Right ventricle myocardium inferior (tissue), 1 donor: ENCODE measurements at regions not wholly inside any gene's neighbourhood (a gene's known extent, or its start where the extent isn't known, plus 50 kb on each side); places are given as distances from the start of the nearest gene placed in this dataset.
"Not testable (repeated sequence)": the region's sequence is repeated elsewhere in the genome, so short reads cannot be mapped to it uniquely, and the experiment has no call there.

ENCODE experiments used
- ATAC-seq: fragments of 200-7000 bp; cut with Tn5 transposase; one replicate; pipeline ENCODE4 v1.9.1; 2020; ENCODE audit warnings: mild to moderate bottlenecking, moderate library complexity
- DNase-seq: peaks from one replicate; pipeline ENCODE4 v3.0.0; 2021; ENCODE audit errors: missing footprints
- intact Hi-C: fragments of 100-400 bp; cut with DNase I; formaldehyde crosslinking; loops from one replicate; pipeline ENCODE4 v1.11.0; 2022
- donor health status: DM: no; HTN: yes; CAD: no; lungs with severe emphysema.

DNA sequence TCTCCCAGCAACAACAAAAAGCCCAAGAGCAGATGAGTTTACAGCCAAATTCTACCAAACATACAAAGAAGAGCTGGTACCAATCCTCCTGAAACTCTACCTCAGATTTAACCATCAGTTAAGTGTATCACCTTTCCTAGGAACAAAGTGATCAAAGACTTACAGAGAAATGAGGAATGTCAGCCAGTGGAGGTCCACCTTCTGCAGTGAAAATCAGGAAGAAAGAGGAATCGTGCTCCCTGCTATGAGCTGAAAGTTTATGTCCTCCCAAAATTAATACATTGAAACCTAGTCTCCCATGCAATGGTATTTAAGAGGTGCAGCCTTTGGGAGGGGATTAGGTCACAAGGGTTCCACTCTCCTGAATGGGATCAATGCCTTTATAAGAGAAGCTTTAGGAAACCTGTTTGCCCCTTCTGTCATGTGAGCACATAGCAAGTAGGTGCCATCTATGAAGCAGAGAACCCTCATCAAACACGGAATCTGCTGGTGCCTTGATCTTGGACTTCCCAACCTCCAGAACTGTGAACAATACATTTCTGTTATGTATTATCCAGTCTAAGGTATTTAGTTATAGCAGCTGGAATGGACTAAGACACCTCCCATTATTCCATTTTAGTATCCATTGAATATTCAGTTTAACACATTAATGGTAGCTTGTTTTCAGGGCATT is 139.0 kb upstream of the FZD8 start:
- intact Hi-C loops, result no loop called here
- DNase-seq (no peak), ATAC-seq (no peak)

DNA sequence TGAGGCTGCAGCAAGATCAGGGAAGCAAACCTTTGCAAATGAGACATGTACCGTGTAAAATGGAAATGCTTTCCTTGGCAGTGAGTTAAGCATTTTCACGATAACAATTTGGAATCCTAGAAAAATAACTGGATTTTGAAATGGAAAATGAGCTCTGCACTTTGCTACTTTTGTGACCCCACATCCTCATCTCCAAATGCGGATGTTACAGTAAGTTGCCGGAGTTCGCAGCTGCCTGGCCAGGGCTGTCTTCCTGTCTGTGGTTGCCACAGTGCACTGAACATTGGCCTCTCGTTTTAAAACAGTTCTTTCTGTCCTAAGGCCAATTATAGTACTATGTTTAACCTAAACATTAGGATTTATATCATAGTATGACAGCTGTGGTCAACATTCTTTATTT is 136.2 kb upstream of the FZD8 start:
- no peak for ATAC-seq
- intact Hi-C loops, result no loop called here

DNA sequence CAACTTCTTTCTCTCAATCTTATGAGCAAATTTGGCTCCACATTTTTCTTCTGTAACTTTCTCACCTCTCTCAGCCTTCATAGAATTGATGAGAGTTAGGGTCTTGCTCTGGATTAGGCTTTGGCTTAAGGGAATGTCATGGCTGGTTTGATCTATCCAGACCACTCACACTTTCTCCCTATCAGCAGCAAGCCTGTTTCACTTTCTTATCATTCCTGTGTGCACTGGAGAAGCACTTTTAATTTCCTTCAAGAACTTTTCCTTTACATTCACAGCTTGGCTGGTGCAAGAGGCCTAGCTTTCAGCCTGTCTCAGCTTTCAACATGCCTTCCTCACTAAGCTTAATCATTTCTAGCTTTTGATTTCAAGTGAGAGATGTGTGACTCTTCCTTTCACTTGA is 134.5 kb upstream of the FZD8 start:
- intact Hi-C loops, ATAC-seq, DNase-seq: not testable (repeated sequence)

More for the DNA sequence above, 136.2 kb upstream of the FZD8 start:
- no peak for DNase-seq

DNA sequence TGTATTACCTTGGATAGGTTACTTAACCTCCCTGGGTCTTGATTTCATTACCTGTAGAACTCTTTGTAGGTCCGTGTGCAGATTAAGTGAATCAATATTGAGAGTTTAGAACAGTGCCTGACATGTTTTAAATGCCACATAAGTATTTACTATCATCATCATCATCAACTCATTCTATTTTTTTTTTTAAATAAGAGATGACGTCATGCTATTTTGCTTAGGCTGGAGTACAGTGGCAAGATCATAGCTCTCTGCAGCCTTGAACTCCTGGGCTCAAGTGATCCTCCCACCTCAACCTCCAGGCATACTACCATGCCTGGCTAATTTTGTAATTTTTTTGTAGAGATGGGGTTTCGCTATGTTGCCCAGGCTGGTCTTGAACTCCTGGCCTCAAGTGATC is 132.0 kb upstream of the FZD8 start:
- intact Hi-C loops, result no loop called here
- no peak for ATAC-seq

DNA sequence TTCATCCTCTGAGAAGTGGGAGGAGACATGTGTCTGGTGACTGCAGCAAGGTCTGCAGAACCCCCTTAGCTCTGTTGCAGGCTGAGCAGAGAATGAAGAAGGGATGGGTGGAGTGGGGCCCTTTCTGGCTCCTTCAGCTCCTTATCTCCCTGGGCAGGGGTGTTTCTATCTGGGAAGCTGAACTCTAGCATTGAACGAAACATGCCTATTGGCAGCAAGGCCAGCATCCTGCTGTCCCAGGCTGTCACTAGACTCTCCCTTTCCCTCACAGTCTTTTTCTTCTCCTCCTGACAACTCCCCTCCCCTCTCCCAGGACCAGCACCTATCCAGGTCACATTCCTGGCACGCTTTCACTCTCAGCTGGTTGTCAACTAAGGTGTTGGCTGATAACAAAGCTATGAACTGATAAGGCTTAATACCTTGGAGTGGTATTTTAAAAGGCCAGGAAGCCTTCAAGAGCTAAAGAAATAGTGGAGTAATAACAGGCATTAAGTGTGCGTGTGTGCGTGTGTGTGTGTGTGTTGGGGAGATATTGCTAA is 128.8 kb upstream of the FZD8 start:
- intact Hi-C loops, result no loop called here
- DNase-seq (no peak), ATAC-seq (no peak)

More for the DNA sequence above, 132.0 kb upstream of the FZD8 start:
- DNase-seq, result no peak

DNA sequence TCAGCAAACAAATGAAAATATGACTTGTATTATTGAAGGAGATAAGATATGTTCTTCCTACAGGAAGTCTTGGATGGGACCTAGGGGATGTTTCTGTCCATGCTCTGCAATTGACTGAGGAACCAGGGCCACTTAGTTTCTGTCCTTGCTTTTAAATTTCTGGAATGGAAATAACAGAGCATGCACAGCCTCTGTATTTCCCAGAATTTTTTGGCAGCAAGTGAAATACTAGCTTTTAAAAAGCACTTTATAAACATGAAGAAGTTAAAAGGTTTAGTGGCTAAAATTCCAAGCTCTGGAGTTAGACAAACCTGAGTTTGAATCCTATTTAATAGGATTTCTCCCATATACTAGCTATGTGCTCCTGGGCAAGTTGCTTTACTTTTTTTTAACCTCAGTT is 127.7 kb upstream of the FZD8 start:
- ATAC-seq (no peak), DNase-seq (no peak)
- intact Hi-C loops, result no loop called here

DNA sequence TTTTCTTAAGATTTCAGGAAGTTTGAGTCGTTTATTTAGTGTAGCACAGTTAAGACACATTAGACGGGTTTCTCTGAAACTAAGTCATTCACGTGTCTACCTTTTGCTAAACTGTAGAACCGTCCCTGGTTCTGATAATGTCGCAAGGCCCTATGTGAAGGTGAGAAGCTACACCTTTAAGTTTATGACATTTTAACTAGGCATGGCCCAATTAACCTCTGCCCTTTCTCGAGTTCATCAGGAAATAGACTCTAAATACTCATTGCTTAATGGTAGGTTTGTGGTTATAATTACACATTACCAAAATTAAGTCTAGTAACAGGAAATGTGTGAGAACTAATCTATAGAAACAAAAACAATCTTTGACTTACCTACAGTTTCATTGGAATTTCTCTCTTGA is 126.6 kb upstream of the FZD8 start:
- intact Hi-C loops, result no loop called here
- no peak for ATAC-seq
- no peak for DNase-seq

DNA sequence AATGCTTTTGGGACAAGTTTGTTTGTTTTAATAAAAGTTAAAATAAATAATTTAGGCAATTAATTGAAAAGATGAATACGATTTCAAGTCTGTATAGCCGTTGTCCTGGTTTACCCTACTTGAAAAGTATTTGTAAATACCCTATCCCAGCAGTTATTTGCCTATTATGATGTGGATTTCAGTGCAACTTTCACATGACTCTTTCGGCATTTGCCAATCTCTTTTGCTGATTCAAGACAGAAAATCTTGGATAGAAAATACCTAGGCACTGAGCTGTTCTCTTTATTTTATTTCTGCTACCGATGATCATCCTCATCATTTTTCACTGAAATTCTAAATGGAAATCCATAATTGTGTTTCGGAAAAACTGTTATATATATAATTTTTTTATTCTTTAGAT is 125.9 kb upstream of the FZD8 start:
- DNase-seq (no peak), ATAC-seq (no peak)
- intact Hi-C loops, result no loop called here

DNA sequence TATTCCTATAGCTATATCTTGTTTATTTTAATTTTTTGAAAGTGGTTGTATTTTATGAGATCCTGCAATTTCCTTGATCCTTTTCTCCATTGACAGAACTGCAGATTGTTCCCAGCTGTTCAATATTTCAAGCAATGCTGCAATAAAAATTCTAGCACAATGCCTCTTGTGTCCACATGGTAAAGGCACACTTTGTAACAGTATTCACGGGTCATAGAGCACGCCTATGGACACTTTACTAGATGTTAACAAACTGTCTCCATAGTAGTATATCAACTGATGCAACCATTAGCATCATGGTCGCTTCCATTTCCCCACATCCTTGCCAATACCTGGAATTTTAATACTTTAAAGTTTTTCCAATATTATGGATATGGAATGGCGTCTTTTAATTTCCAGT is 123.9 kb upstream of the FZD8 start:
- DNase-seq, result no peak
- intact Hi-C loops, result no loop called here
- no peak for ATAC-seq

DNA sequence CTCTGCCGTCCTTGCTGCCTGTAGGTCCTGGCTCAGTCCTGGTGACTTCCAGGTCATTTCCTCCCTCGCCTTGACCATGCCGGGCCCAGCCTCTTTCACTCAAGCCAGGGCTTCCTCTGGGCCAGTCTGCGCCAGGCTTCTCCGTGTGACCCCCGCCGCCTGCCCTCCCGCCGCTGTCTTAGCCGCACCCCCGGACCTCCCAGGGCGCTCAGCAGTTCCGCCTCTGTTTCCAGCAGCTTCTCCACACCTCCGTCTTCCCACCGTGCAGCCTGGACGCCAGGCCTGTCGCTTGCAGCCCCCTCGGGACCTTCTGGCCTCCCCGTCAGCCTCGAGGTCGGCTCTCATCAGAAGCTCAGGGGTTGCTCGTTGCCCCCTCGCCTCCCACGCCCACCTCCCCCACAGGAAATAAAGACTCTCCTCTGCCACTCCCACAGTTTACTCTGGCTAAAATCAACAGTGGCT is 123.0 kb upstream of the FZD8 start:
- DNase-seq, result peak; percentile 56
- no peak for ATAC-seq
- intact Hi-C loops, result no loop called here

DNA sequence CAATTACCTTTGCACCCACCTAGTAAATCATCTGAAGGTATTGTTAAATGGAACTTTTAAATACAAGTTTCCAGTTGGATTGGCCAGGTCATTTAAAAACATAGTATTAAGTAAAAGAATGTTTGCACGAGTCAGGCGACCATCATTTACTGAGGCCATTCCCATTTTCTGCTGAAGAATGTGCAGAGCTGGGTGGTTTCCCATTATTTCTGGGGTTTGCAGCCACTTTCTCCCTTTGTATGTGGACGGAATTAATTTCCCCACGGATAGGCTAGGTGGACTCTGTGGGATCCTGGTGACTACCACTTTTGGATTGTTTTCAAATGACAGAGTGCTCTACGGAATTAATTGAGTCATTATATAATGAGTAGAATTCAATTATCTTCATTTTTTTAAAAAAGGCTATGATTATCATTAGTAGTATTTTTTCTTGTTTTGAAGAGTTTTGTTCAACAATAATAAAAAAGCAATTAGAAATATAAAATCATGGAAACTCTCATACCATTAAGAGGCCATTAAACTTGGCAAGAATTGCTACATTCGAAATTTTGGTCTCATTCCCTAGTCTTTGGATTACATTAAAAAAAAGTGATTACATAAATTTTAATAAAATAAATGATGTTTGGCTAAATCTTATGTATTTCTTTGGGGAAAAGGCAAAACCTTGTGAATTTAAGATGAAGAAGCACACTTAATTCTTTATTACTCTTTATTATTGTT is 120.4 kb upstream of the FZD8 start:
- no peak for DNase-seq
- no peak for ATAC-seq
- intact Hi-C loops, result no loop called here

DNA sequence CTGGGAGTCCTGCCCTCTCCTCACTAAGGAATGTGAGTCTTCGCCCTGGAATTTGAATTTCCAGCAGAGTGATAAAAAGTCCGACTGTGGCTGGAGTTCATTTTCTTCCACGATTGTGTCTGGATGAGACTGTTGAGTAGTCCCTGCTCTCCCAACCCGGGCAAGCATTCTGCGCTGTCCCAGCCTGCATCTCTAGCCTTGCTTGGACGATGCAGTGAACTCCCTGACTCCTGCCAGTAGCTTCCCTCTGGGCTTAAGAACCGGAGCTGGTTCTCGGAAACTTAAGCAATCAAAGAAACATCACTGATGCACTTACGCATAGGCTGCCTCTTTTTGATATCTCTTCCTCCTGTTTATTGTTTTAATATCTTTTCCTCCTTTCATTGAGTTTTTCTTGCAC is 116.0 kb upstream of the FZD8 start:
- DNase-seq (peak; percentile 89), ATAC-seq (peak; percentile 99)
- intact Hi-C loops, result no loop called here

DNA sequence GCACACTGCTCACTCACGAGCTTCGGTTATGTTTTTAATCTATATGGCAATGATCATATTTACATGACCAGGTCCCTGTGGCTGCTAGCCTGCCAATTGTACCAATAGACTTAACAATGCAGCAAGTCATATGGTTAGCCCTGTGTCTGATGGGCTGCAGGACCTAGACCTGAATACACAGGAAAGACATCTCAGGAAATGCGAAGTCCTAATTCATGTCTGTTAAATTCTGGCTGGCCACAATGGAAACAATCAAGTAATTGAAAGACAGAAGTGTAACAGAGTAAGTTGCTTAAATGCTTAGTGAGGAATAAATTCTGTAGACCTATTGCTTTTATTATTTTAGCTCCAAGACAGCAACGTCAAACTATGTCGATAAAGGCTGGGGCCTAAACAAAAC is 112.4 kb upstream of the FZD8 start:
- DNase-seq, result no peak
- intact Hi-C loops, result no loop called here
- no peak for ATAC-seq

DNA sequence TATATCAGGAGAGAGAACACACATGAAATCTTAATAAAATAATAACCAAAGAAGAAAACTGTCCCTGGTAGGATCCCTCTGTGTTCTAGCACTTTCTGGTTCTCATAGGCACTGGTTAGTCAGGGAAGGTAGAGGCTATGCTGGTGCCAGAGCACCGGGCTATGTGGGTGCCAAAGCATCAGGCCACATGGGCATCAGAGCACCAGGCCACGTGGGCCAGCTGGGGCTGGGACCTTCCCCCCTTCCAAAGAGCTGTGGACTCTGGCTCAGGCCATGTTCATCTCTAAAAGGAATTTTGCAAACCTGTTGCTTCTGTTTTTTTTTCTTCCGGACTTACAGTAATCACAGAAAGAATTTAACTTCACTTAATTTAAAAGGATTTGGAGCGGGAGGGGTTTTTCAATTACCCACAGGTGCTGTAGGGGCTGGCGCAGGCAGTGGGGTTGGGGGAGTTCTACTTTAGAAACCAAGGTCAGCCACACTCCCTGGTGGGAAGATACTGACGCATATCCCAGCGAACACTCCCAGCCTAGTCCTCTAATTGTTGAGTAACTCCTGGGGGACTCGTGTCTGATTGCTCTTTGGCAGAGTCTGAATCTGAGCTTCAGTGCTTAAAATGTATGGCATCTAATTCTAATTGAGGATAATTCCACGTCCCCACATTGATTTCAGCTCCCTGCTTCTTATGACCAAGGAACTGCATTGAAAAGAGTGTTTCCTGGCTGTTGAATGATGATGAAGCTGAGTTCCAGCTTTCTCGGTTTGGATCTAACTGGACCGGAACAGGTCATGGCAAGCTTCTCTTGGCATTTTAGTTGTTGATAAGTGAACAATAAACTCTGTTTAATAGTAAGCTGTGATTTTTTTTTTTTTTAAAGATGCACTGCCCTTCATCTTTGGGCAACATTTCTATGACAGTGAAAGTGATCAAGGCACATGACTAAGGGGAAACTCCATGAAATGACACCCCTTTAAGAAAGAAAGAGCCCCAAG is 110.7 kb upstream of the FZD8 start:
- DNase-seq, result no peak
- ATAC-seq, result peak; percentile 93

DNA sequence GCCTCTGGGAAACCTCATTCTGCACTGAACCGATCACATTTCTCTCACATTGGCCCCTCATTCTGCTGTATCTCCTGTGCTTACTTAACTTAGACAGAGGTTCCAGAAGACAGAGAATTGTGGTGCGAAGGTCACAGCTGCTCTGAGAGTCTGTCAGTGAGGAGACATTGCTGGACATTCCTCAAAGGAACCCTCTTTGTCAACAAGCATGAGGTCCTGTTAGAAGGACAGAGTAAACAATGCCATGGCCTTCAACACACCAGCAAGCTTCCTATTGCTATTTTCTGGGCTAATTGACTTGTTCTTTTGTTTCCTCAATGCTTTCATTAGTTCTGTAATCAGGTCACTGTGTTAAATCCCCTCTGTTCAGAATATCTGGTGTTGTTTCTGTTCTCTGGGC is 109.3 kb upstream of the FZD8 start:
- intact Hi-C loops, result no loop called here
- ATAC-seq (no peak), DNase-seq (no peak)

More for the DNA sequence above, 110.7 kb upstream of the FZD8 start:
- intact Hi-C loops, result no loop called here

DNA sequence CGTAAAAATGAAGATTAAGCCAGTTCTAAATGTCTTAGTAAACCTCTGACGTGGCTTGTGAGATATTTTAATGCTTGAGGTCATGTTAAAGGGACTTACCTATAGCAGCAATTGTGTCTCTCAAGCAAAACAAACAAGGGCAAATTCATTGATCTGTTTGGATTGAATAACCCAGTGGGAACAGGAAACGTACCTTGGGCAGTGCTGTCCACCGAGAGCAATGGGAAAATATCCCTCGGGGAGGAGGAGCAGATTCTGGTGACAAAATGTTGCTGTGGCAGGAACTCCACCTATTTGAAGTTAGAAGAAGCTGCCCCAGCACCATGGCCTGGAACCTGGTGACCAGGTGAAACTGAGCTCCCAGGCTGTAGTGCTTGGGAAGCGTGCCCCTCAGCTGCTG is 107.1 kb upstream of the FZD8 start:
- intact Hi-C loops, result no loop called here
- DNase-seq, result no peak
- ATAC-seq, result no peak

DNA sequence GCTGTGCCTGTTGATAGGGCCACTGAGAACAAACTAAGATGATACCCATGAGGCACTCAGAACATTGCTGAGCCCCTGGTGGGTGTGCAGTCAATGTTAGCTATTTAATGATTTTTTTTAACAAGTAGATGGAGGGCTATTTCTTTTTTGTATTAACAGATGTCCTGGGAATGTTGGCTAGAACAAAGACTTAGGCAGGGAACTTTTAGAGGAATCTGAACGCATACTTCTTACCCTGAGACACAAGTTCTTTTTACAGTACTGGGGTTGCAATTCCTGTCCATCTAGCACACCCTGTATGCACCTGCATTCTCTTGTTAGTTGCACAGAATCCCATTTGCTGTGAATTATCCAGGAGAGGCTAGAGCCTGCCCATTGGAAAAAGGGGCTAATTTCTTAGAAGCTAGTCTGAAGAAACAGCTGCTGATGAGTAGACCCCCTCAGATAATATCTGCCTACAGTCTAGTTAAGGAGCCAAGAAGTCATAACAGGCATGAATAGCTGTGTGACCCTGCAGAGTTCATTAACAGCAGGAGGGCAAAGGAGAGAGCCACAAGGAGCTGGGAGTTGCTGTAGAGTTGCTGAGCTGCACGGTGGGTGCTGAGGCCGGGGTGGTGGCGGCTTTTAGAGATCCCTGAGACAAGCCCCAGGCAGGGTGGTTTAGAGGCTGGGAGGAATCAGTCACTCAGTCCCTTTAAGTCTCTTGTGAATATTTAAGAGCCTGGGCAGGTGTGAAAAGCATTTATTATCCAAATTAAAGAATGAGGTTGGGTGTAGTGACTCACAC is 103.7 kb upstream of the FZD8 start:
- ATAC-seq, result no peak
- intact Hi-C loops, result no loop called here
- no peak for DNase-seq

DNA sequence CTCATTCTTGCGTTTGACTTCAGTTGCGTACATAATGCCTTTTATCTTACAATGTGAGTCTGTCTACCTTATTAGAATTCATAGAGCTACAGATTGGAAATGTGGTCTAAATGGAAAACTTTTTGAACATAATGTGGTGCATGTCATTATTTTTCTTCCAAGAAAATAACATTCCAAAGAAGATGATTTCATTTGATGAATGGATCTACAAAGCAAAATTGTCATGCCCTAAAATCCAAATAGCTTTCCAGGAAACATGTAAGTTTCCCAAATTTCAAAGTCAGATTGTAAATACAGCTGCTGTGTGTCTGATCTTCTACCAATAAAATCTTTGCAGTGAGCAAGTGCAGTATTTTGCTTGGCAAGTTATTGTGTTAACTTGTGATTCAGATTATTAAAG is 101.8 kb upstream of the FZD8 start:
- ATAC-seq, result no peak
- intact Hi-C loops, result no loop called here
- DNase-seq, result no peak
